ENCODE measurements at regions not wholly inside any gene's neighbourhood (a gene's known extent, or its start where the extent isn't known, plus 50 kb on each side); places are given as distances from the start of the nearest gene placed in this dataset.

- no peak for DNase-seq (ENCODE audit: low spot score)
These were observed 142.8 kb upstream of the FLRT2 start for GRCh38 chr14:85387181-85387580.

- DNase-seq (ENCODE audit: low spot score), result no peak
These were observed 139.7 kb upstream of the FLRT2 start for GRCh38 chr14:85390236-85390635.

GRCh38 chr14:85391455-85391854 lies 138.5 kb upstream of the FLRT2 start:
- DNase-seq (ENCODE audit: low spot score), result no peak

- no peak for DNase-seq (ENCODE audit: low spot score)
These were observed 138.1 kb upstream of the FLRT2 start for GRCh38 chr14:85391892-85392291.

DNA sequence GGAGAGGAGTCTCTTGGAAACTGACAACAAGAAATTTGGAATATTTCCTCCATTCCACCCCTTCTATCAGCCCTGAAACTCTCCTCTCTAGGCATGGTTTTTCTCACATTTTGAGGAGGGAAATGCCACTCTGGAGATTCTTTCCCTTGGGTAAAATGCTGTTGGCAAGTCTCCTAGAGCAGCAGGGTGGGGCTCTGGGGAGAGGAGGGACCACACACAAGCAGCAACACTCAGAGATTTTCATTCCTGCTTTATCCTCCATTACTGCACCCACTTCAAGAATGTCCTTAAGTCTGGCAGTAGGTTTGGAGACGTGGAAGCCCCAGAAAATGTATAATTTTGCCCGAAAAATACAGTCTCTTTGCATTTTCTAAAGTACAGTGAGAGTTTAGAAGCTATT lies 130.8 kb upstream of the FLRT2 start:
- no peak for DNase-seq (ENCODE audit: low spot score)

DNA sequence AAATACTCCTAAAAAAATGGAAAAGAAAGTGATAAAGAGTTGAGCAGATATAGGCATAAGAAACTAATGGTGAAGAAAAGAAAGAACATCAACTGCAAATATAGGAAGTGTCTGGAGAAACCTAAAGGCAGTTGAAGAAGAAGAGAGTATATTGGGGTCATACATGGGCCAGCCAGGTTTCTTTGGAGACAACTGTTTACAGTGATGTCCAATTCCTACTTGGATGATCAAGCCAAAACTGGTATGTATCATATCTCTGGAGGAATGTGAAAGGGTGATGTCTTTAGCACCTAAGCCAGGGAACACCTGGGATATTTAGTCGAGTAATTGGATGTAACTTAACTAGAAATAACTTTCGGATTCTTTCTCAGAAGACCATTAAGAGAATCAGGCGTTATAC lies 129.3 kb upstream of the FLRT2 start:
- DNase-seq (ENCODE audit: low spot score), result no peak

GRCh38 chr14:85401384-85401783 lies 128.6 kb upstream of the FLRT2 start:
- no peak for DNase-seq (ENCODE audit: low spot score)

- DNase-seq (ENCODE audit: low spot score), result no peak
These were observed 127.3 kb upstream of the FLRT2 start for GRCh38 chr14:85402569-85403162.

- no peak for DNase-seq (ENCODE audit: low spot score)
These were observed 120.3 kb upstream of the FLRT2 start for GRCh38 chr14:85409481-85410210.

DNA sequence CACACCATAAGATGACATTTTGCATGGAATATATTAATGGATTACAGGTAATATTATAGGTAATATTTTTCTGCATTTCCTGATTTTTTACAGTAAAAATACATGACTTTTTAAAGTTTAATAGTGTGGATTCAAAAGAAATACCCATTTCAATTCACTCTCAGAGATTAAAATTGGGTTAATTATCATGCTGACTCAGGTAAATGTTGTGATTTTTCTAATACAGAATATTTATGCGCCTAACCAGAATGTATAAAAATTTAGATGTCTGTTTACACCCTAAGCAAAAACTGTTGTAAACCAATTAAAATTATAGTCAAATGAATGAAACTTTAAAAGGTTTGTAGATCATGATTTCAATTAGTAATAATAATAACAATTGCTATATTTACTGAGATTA lies 117.2 kb upstream of the FLRT2 start:
- no peak for DNase-seq (ENCODE audit: low spot score)

GRCh38 chr14:85413836-85414526 lies 116.0 kb upstream of the FLRT2 start:
- no peak for DNase-seq (ENCODE audit: low spot score)

GRCh38 chr14:85415015-85415712 lies 114.8 kb upstream of the FLRT2 start:
- DNase-seq (ENCODE audit: low spot score), result peak; percentile 10

GRCh38 chr14:85416771-85417170 lies 113.2 kb upstream of the FLRT2 start:
- DNase-seq (ENCODE audit: low spot score), result no peak

GRCh38 chr14:85417396-85417795 lies 112.5 kb upstream of the FLRT2 start:
- DNase-seq (ENCODE audit: low spot score), result no peak

GRCh38 chr14:85418721-85419120 lies 111.2 kb upstream of the FLRT2 start:
- no peak for DNase-seq (ENCODE audit: low spot score)

- DNase-seq (ENCODE audit: low spot score), result no peak
These were observed 109.7 kb upstream of the FLRT2 start for GRCh38 chr14:85420278-85420677.

DNA sequence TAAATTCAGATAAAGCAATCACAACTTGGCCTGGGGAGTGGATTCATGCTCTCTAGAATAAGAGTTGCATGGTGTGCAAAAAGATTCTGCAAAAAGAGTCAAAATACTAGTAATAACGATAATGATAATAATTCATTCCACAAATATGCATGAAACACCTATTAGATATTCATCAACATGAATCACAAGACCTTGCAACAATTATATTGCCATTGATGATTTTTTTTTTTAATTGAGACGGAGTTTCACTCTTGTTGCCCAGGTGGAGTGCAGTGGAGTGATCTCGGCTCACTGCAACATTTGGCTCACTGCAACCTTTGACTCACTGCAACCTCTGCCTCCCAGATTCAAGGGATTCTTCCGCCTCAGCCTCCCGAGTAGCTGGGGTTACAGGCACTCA lies 109.2 kb upstream of the FLRT2 start:
- DNase-seq (ENCODE audit: low spot score), result no peak

DNA sequence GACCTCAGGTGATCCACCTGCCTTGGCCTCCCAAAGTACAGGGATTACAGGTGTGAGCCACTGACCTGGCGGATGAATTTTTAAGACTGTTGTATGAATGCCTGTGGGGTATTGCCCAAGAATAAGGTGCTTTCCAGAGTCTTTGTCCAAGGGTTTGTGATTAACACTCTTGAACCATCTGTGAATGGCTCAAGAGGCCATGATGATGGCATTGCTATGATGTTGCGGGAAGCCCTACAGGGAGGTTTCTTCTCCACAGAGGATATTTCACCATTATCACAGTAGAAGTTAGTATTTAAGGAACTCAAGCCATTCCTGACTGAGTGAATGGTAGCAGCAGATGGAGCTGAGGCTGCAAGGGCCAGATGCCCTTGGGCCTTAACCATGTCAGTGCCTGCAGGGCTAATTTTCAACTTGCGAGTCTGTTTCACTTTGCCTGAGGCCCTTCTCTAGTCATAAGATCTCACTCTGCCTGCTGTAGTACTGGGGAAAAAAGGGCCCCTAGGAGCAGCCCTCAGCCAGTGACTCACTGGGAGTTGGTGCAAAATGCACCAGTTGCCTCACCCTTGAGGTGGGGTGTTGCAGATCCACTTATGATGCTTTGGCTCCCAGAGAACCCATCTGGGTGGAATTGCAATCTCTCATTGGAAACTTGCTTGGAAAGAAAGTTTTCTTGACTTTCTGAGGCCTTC lies 108.6 kb upstream of the FLRT2 start:
- DNase-seq (ENCODE audit: low spot score), result no peak

GRCh38 chr14:85423889-85424288 lies 106.1 kb upstream of the FLRT2 start:
- DNase-seq (ENCODE audit: low spot score), result no peak

- DNase-seq (ENCODE audit: low spot score), result no peak
These were observed 104.4 kb upstream of the FLRT2 start for GRCh38 chr14:85425507-85425906.

- no peak for DNase-seq (ENCODE audit: low spot score)
These were observed 103.6 kb upstream of the FLRT2 start for GRCh38 chr14:85426068-85426935.

Data from Ammon's horn (tissue), 1 donor.